ENCODE measurements at regions not wholly inside any gene's neighbourhood (a gene's known extent, or its start where the extent isn't known, plus 50 kb on each side); places are given as distances from the start of the nearest gene placed in this dataset.

DNA sequence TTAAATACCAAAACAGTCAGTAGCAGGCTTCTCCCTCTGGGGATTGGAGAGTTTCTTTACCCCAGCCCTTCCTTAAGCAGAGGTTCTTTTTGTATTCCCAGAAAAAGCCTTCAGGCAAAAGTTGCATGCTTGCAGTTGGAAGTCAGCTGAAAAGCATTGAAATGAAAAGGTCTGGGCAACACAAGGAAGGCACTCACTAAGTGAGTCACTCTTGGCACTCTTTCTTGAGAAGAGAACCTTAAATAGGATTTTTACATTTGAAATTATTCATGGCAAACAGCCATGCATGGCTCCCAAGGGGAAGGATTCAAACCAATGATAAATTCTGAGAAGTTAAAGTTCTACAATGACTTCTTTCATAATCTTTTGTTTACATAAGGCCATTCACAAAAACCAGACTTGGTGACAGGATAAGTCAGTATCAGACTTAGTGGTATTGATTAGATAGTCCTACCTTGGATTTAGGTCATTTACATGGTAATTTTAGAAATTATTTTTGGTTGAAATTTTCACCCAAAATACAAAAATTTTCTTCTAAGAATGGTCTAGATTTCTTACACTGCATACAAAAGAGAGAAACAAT is 2068.9 kb downstream of the PCDH7 start:
- Histone ChIP-seq H3K36me3 (ENCODE audit: insufficient read depth, low read length) (no peaks in the 10 kb centered on the region), H3K4me2 (ENCODE audit: low read length) (no peak overlapping the region), H3K4me1 (ENCODE audit: insufficient read depth, low read length, poor library complexity, severe bottlenecking) (no peaks in the 10 kb centered on the region), H3K4me3 (ENCODE audit: low read depth, low read length, poor library complexity, severe bottlenecking) (no peak overlapping the region), H3K9me3 (ENCODE audit: low read length) (no peaks in the 10 kb centered on the region), H2AFZ (ENCODE audit: low read length) (no peak overlapping the region), H3K27ac (ENCODE audit: low read depth, low read length, poor library complexity, severe bottlenecking) (no peak overlapping the region), H3K9me2 (ENCODE audit: insufficient read depth, low read length) (no peaks in the 10 kb centered on the region), H3K79me2 (ENCODE audit: insufficient read depth, low read depth, low read length) (no peaks in the 10 kb centered on the region), H4K20me1 (ENCODE audit: insufficient read depth, low read length) (no peaks in the 10 kb centered on the region)
- intact Hi-C loops (cut with micrococcal nuclease; ENCODE audit: unreplicated experiment) = no loop called here
- no peak for DNase-seq (ENCODE audit: low spot score)
- TF ChIP-seq EZH2phosphoT487 (IDR thresholded peaks at IDR 0.05; ENCODE audit: borderline replicate concordance, low read depth, low read length) = no peak
- ChIA-PET POLR2A (no interaction called here), CTCF (ENCODE audit: unreplicated experiment) (no interaction called here)
- no TSS peak for BruUV-seq (replicated peaks)

DNA sequence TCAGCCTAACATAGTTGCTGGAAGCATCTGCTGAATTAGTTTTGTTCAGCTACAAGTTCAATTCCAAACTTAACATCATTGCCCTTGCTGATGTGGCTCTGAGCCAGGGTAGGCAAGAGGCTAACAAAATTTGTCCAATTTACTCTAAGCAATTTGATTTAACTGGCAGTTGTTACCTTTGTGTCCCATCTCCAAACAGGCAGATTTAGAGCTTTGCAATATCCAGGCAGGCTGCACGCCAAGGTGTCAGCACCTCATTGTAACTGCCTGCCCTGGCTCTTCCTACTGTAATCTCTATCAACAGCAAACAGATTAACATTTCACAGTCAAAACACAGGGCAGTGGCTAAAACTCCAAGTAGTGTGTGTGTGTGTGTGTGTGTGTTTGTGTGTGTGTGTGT is 2070.6 kb downstream of the PCDH7 start:
- no peaks in the 10 kb centered on the region for H4K20me1 ChIP-seq (ENCODE audit: insufficient read depth, low read length)
- intact Hi-C loops (cut with micrococcal nuclease; ENCODE audit: unreplicated experiment) = no loop called here

DNA sequence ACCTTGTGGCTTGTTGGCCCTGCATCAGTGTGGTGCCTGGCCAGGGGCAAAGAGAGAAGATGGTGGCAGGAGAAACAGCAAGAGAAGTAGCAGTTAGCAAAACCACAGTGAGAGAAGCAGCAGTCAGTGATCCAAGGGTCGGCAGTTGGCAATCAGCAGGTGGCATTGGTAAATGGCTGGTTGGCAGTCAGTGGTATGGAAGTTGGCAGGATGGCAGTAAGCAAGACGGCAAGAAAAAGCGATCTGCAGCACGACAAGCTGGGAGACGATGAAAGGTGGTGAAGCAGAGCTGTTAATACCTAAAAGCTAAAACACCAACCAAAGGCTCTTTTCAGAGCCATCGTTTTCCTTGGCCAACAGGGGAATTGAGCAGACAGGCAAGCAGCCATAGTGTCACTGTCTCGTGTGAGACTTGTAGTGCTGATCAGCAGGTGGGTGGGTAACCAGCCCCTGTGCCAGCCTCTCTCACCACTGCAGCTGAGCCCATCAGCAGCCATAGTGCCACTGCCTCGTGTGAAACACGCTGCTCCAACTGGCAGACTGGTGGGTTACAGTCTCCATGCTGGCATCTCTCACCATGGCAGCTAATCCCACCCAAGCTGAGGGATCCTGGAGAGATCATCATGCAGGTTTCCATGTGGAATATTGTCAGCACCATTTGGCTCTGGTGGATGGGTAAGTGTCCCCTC is 2078.4 kb downstream of the PCDH7 start:
- DNase-seq (ENCODE audit: low spot score) = no peak
- no TSS peak for BruUV-seq (replicated peaks)
- H3K9me3 ChIP-seq (ENCODE audit: low read length) = no peaks in the 10 kb centered on the region

More for the DNA sequence above, 2070.6 kb downstream of the PCDH7 start:
- CTCF ChIA-PET (ENCODE audit: unreplicated experiment) = no interaction called here
- no TSS peak for BruUV-seq (replicated peaks)
- TF ChIP-seq, protein P1, sequence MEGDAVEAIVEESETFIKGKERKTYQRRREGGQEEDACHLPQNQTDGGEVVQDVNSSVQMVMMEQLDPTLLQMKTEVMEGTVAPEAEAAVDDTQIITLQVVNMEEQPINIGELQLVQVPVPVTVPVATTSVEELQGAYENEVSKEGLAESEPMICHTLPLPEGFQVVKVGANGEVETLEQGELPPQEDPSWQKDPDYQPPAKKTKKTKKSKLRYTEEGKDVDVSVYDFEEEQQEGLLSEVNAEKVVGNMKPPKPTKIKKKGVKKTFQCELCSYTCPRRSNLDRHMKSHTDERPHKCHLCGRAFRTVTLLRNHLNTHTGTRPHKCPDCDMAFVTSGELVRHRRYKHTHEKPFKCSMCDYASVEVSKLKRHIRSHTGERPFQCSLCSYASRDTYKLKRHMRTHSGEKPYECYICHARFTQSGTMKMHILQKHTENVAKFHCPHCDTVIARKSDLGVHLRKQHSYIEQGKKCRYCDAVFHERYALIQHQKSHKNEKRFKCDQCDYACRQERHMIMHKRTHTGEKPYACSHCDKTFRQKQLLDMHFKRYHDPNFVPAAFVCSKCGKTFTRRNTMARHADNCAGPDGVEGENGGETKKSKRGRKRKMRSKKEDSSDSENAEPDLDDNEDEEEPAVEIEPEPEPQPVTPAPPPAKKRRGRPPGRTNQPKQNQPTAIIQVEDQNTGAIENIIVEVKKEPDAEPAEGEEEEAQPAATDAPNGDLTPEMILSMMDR (conservative IDR thresholded peaks at IDR 0.05; ENCODE audit: low read length) = no peak
- no peak for TF ChIP-seq EZH2phosphoT487 (IDR thresholded peaks at IDR 0.05; ENCODE audit: borderline replicate concordance, low read depth, low read length)
- Histone ChIP-seq H3K4me3 (ENCODE audit: low read depth, low read length, poor library complexity, severe bottlenecking) (no peak overlapping the region), H2AFZ (ENCODE audit: low read length) (no peak overlapping the region), H3K4me2 (ENCODE audit: low read length) (no peak overlapping the region), H3K36me3 (ENCODE audit: insufficient read depth, low read length) (no peaks in the 10 kb centered on the region), H3K9me2 (ENCODE audit: insufficient read depth, low read length) (no peaks in the 10 kb centered on the region), H3K4me1 (ENCODE audit: insufficient read depth, low read length, poor library complexity, severe bottlenecking) (no peaks in the 10 kb centered on the region), H3K9me3 (ENCODE audit: low read length) (no peaks in the 10 kb centered on the region), H3K79me2 (ENCODE audit: insufficient read depth, low read depth, low read length) (no peaks in the 10 kb centered on the region), H3K27ac (ENCODE audit: low read depth, low read length, poor library complexity, severe bottlenecking) (no peak overlapping the region)
- DNase-seq (ENCODE audit: low spot score) = no peak
- POLR2A ChIA-PET = interaction anchor here (0.6 to 1.0 kb wide), 2 partner anchors 35 to 568 kb away, joined by 3 to 5 read pairs; no protein-coding TSS in a partner anchor

More for the DNA sequence above, 2078.4 kb downstream of the PCDH7 start:
- ChIA-PET POLR2A (interaction anchor here (0.7 kb wide), 1 partner anchor 64 kb away, joined by 3 read pairs; no protein-coding TSS in a partner anchor), CTCF (ENCODE audit: unreplicated experiment) (no interaction called here)
- Histone ChIP-seq H3K27ac (ENCODE audit: low read depth, low read length, poor library complexity, severe bottlenecking) (no peak overlapping the region), H3K9me2 (ENCODE audit: insufficient read depth, low read length) (no peaks in the 10 kb centered on the region), H3K36me3 (ENCODE audit: insufficient read depth, low read length) (no peaks in the 10 kb centered on the region), H3K79me2 (ENCODE audit: insufficient read depth, low read depth, low read length) (no peaks in the 10 kb centered on the region), H3K4me1 (ENCODE audit: insufficient read depth, low read length, poor library complexity, severe bottlenecking) (no peaks in the 10 kb centered on the region), H4K20me1 (ENCODE audit: insufficient read depth, low read length) (no peaks in the 10 kb centered on the region), H3K4me2 (ENCODE audit: low read length) (no peak overlapping the region), H3K4me3 (ENCODE audit: low read depth, low read length, poor library complexity, severe bottlenecking) (no peak overlapping the region), H2AFZ (ENCODE audit: low read length) (no peak overlapping the region)
- TF ChIP-seq, protein P1 (conservative IDR thresholded peaks at IDR 0.05; ENCODE audit: low read length) = no peak
- no peak for TF ChIP-seq EZH2phosphoT487 (IDR thresholded peaks at IDR 0.05; ENCODE audit: borderline replicate concordance, low read depth, low read length)
- intact Hi-C loops (cut with micrococcal nuclease; ENCODE audit: unreplicated experiment) = no loop called here
